GM19238 (cell line): ENCODE measurements at regions not wholly inside any gene's neighbourhood (a gene's known extent, or its start where the extent isn't known, plus 50 kb on each side); places are given as distances from the start of the nearest gene placed in this dataset.
A peak's percentile ranks its signal among the peaks of the same experiment; 100 is the strongest.
"Not testable (repeated sequence)": the region's sequence is repeated elsewhere in the genome, so short reads cannot be mapped to it uniquely, and the experiment has no call there.

Experiments used
- DNase-seq: peaks from one replicate; pipeline ENCODE4 v3.0.0; 2011; ENCODE audit warnings: low spot score; ENCODE audit not compliant: insufficient read length

DNA sequence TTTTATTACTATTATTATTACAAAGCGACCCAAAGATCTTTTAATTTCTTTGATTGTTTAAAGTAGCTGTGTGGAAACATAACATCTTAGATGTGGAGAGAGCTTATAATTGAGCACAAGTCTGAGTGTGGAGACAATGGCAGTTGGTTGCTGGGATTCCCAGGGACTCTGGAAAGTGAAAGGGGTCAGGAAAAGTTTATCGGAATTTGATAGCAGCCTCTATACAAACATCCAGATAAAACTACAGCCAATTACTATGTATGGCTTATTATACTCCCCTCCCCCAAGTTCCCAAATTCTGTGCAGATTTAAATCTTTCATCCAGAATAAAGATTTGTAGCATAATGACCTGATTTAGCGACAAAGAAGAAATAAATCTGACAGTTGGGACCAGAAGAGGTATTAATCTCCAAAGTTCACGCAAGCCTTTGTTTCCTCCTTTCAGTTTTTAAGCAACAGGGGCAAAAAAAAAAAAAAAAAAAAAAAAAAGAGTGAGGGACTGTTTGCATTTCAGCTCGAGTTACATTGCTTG lies 121.4 kb upstream of the MAP3K7 start:
- no peak for DNase-seq

DNA sequence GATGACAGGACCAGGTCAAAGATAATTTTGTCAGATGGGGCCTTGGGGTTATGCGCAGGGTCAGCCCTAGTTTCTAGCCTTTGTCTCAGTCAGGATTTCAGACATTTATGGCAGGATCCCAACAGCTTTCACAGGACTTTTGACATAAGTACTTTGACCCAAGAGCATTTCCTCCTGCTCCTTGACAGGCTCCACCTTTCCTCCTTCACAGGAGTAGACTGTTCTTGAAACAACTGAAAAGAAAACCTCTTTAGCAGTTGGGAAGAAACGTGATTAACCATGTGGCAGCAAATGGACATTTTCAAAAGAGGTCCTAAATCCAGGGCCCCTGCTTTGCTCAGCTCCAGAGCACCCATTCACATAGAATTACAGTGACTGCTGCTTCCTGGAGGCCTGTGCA lies 120.4 kb upstream of the MAP3K7 start:
- DNase-seq, result no peak

DNA sequence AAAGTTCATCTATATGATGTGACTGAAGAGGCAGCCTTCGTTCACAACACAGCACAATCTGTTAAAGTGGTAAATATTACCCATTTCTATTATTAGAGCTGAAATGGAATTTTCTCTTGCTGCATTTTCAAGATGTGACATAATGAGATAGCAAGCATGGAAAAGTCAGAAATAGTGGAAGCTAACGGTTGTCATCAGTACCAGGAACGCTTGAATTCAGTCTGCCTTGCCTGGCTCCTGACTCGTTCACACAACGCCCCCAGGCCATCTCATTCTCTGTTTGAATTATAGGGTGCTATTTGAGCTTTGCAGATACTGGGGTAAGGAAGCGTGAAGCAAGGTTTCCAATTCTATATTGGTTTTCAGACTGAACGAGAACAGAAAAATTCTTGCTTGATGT lies 116.5 kb upstream of the MAP3K7 start:
- DNase-seq, result no peak

DNA sequence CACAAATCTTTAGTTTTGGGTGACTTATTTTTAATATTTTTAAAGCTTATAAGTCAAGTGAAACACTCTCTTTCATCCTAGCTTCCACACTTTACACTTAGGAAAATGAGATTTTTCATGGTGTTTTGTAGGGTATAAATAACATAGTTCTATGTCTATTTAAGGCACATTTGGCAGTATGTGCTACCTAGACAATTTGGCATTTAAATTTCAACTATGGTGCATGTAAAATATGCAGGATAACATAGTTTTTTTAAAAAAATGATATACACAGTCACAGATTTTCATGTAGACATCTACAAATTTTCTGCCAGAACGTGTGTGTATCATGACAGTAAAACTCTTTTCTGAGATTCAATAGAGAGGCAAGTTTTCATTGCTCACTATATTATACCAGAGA lies 115.1 kb upstream of the MAP3K7 start:
- no peak for DNase-seq

DNA sequence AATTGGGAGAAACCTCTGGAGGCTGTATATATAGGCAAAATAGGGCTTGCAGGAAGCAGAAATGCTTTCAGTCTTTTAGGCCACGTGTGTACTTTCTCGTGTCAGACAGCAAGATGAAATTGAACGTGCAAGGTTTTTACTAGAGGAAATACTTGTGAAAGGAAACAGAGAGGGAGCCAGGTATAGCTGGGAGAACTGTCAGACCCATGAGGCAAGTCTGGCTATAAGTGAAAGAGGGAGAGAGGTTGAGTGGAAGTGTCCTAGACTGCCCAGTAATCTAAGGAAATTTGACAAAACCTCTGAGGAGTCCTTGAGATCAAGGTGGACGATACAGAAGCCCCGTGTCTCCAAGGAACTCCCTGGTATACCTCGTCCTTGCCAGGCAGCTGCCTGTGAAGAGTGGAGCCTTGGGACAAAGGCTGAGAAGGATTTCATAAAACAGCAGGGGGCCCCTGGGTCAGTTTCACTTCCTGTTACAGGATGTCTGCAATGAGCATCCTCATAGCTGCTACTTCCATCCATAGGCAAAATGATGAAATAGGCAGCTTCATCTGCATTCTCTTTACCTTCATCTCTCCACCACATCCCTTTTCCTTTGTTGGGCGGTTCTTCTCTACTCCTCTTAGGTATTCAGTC lies 114.4 kb upstream of the MAP3K7 start:
- peak; percentile 7 for DNase-seq

DNA sequence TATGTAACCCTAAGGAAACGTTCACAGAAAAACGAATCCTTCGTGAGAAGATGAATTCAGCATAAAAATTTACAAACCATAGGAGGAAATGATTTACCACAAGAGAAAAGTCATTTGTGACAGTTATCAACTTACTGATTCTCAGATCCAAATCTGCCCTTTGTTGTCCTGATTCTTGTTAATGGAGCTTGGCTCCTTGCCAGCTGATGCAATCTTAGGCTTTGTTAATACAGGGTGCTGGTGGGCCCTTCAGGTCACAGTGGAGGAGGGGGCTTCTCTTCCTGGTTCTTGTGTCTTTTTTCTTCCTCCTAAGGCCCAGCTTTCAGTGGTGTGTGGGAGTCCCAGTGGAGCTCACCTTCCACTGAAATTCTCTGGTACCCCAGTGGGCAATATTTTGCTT lies 108.4 kb upstream of the MAP3K7 start:
- no peak for DNase-seq

DNA sequence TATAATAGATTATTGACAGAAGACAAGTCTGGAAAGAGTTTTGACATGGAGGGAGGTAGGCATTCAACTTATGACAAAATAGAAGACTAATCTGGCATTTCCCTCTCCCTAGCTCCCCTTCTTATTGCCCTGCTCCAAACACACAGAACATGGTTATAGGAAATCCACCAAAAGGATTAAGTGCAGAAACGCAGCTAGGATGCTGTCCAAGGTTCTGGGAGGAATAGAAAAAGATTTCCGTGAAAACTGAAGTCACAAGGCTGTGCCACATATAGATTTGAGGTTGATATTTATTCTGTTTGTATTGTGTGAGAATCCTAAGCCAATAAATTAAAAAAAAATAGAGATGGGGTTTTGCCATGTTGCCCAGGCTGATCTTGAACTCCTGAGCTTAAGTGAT lies 107.9 kb upstream of the MAP3K7 start:
- DNase-seq, result no peak

DNA sequence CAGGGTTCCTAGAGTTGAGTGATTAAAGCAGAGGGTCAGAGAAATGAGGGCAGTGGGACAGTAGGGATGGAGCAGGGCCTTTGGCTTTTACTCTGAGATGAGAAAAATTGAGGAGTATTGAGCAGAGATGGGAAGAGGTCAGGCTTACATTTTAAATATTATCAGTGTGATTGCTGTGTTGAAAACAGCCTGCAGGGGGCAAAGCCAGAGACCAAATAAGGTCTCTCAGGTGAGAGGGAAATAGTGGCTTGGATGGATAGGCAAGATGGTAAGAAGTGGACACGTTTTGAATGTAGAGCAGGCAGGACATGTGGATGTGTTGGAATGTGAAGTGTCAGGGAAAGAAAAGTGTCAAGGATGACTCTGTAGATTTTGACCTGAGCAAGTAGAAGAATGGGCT lies 105.0 kb upstream of the MAP3K7 start:
- no peak for DNase-seq

DNA sequence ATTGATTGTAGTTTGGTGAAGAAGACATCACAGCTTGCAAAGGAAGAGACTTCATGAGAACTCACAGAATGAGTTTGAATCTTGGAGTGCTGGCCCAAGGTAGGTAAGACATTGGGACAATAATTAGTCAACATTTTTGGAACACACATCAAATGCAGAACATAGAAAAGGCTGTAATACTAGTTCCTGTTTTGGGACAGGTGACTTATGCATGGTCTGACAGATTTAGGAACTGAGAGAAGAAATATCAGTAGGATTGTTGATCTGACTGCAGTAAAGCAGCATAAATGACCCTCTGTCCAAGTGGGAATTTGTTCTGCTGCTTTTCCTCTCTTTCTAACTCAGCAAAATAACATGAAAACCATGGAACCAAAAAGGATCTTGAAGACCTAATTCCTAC lies 102.3 kb upstream of the MAP3K7 start:
- DNase-seq, result no peak

DNA sequence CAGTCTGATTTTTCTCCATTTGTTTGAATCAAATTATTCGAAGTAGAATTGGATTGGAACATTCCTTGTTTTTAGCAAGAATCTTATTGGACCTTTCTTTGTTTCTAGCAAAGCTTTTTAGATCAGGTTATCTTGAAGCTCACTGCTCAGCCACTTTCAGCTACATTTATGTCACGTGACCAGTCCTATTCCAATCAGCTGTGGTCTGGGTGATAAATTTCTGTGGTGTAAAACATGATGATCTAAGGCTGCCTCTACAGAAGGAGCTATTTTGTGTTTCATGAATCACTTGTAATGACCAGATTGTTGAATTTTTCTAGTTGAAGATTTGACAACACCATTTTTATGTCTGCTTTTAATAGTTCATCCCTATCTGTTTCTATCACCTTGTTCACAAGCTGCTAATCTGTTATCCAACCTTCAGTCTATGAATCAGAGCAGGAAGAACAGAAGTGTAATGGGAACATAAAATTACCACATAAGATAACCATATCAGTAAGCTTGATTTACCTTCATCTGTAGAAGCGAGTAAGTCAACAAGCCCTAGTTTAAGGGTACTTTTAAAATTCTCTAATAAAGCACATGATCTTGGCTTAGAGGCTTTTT lies 101.0 kb upstream of the MAP3K7 start:
- DNase-seq, result no peak

DNA sequence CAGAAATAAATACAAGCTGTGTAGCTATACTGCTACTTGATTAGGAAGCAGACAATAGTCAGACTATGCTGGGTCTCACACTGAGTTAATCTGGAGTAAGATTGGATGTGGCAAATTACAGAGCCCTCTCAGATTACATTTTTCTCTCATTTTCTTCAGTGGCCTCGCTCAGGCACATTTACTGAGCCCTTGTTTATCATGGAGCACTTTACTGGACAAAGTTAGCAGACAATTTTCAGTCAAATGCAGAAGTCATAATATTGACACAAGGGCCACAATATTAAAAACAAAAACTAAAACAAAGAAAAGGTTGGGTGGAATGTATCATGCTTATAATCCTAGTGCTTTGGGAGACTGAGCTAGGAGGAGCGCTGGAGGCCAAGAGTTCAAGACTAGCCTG lies 95.0 kb upstream of the MAP3K7 start:
- DNase-seq, result no peak

DNA sequence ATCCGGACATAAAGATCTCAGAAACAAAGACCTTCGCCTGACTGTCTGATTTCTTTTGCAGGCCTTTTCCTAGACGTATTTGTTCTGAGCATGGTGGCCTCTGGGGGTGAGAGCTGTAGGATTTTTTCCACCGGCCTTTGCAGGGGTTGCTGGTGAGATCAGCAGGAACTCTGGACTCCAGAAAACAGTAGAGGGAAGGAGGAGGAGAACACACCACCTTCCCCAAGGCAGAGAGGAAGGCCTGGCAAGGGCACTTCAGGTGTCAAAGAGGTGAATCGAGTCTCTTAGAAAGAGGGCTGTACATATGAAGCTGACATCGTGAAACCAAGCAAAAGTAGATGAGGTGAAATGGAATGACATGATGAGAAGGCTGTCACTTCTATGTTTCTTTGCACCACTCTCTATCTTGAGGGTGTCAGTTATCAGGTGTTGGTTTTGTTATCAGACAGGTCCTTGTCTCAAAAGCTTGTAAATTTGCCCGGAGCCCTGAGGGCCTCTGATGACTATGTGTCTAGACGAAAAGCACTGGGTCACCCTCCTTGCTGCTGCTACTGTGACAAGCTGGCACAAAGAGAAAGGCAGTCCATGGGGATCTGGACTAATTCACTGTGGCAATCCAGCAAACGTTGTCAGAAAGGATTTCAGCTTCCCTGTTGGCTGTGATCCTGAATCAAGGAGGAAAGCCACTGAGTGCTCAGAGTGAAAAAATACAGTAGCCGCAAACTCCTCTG lies 91.3 kb upstream of the MAP3K7 start:
- no peak for DNase-seq

DNA sequence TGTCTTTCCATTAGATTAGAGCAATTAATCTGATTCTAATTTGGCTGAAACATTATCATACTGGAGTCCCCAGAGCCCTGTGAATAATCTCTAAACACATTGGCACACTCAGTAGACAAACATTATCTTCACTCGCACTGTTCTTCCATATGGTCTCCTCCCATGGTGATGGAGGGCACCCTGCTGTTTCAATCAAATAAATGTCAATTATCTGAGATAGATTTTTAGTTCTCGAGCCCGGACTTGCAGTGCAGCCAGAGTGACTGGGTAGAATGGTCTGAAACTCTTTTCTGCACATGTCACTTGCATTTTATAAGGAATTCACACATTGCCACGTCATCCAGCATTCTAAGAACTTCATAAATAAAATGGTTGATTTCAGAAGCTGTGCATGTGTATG lies 90.6 kb upstream of the MAP3K7 start:
- no peak for DNase-seq

DNA sequence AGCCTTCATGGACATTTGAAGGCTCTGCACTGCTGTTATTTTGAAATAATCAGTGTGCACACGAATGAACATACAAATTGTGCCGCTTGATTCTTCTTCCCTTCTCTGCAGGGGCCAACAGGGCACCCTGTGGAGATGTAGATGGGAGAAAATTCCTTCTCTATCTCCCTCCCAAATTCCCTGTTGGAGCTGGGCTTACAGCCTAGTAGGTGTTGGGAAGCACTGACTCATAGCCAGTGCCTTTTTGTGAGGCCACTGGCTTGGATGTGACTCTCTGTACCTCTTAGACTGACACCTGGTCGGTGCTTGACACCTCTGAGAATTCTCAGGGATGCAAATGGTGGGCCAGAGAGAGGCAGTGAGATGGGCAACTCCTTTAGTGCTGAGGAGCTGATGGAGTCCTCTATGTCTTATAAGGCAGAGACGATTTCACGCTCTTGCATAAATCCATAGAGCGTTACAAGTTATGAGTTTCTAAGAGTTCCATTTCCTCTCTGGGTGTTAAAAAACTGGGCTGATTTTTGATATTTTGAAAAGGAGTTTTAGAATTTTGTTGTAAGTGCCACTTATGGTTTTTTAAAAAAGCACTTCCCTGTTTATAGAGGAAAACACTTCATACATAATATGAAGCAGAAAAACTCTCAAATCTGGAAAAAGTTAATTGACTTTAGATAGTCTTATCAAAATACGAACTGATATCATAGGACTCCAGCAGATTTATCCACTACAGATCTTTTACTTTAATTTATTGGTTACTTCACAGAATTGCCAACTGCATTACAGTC lies 89.8 kb upstream of the MAP3K7 start:
- no peak for DNase-seq

DNA sequence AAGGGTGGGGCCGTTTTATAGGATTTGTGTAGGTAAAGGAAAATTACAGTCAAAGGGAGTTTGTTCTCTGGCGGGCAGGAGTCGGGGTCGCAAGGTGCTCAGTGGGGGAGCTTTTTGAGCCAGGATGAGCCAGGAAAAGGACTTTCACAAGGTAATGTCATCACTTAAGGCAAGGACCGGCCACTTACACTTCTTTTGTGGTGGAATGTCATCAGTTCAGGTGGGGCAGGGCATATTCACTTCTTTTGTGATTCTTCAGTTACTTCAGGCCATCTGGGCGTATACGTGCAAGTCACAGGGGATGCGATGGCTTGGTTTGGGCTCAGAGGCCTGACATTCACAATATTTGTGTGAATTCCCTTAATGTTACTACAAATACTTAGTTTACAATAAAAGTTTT lies 88.2 kb upstream of the MAP3K7 start:
- not testable (repeated sequence) for DNase-seq

DNA sequence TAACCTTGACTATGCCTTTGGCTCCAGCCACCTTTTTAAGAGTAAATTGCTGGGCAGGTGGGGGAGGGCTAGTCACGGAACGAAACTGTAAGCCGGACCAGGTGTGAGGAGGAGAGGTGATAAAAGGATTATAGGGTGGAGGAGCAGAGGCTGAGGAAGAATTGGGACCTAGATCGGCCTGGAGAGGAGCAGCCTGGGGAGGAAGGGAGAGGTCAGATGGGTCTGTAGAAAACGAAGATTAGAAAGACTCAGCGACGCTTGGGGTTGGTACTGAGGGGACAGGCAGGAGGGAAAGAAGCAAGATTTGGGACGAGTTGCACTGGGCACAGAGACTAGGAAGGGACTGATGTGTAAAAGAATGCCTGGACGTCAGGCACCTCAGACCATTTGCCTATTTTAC lies 87.2 kb upstream of the MAP3K7 start:
- not testable (repeated sequence) for DNase-seq

DNA sequence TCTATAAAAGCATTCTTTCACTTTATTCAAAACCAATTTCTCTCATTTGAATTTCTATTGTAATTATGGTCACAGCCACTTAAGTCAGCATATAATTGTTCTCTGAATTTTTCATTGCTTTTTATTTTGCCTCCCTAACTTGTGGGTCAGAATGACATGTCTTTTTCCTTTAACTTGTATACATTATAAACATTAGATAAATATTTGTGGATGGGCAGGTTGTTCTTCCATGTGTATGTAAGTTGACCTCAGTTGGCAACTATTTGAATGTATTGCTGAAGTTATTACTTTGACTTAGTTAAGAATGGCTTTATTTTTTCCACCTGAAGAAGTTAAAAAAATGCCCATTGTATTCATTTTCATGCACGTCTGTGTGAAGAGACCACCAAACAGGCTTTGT lies 83.0 kb upstream of the MAP3K7 start:
- no peak for DNase-seq

DNA sequence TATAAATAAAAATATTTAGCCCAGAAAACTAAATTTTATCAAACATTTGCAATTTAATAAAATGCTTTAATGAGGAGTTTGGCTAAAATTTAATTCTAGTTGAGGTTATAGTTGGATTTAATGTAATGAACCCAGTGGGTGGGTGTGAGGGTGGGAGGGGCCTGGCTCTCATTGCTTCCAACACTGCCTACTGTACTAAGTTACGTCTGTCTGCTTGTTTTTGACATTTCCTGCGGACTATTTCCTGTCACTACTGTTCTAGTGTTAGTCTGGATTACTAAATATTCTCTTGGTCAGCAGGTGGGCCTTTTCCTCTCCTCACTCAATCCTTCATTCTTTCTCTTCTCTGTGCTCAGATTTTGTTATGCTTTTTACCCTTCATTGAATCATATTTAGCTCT lies 82.5 kb upstream of the MAP3K7 start:
- DNase-seq, result no peak

DNA sequence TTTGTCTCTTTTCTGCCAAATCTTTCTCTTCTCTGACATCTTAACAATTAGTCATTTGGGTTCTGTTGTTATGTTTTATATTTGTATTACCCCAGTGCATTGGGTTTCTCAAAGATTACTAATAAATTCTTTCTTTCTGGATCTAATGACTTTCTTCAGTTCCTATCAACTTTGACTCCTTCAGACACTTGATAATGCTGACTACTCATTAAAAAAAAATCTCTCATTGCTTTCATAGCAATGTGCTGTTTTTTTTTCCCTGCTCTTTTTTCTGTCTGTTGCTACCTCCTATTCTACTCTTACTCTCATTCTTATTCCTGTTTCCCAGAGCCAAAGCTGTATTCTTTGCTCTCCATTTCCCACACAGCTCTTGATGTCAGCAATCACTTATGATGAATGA lies 81.3 kb upstream of the MAP3K7 start:
- no peak for DNase-seq

DNA sequence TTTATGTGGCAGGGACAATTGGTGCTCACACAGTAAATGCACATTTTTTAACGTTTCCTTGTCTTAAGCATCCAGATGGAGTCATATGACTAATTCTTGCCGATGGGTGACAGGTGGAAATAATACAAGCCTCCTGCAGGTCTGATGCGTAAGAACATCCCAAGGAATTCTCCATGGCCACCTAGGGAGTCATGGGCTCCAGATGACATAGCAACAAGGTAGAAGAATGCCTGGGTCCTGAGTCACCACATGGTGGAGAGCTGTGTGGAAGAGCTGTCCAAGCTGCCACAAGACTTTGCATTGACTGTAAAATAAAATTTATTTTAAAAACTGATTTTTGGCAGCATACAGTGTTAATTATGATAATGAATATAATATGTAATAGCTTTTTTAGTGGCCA lies 77.0 kb upstream of the MAP3K7 start:
- DNase-seq, result no peak

DNA sequence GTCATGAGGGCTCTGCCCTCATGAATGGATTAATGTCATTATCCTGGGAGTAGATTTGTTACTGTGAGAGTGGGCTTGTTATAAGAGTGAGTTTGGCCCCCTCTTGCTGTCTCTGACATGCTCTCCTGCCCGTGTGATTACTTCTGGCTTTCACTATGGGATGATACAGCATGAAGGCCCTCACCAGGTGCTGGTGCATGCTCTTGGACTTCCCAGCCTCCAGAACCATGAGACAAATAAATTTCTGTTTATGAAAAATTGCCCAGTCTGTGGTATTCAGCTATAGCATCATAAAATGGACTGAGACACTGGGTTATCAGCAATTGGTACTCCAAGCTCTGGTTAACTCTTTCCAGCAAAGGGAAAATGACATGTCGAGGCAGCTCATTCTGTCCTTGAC lies 76.2 kb upstream of the MAP3K7 start:
- no peak for DNase-seq

DNA sequence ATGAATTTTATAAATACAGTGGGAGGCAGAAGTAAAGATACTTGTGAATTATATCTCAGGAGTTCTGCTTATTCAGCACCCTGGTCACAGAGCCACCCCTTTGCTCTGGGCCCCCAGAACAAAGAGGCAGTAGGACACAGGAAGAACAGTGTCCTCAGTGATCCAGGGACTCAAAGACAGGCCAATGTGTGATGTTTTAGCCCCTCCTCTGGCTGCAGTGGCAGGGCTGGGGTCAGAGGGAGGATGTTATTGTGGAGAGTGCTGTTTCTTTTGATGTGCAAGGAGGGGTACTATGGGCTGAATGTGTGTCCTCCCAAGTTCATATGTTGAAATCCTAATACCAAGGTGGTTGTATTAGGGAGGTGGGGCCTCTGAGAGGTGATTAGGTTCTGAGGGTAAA lies 74.1 kb upstream of the MAP3K7 start:
- DNase-seq, result no peak
